Activated CD4-positive, alpha-beta T cell treated with anti-CD3 and anti-CD28 coated beads, Interleukin-2, amount 10 ng/mL, durations not matched to agents 7 days and 5 days (primary cell): ENCODE measurements at regions not wholly inside any gene's neighbourhood (a gene's known extent, or its start where the extent isn't known, plus 50 kb on each side); places are given as distances from the start of the nearest gene placed in this dataset.

Experiments
- CTCF ChIA-PET: fragments of 350-600 bp; sonication (Branson Sonifier 250); formaldehyde crosslinking; loops from one replicate; lab custom pipeline; 2021; ENCODE audit warnings: antibody characterized with exemption; lab: Charles Lee
- POLR2A ChIA-PET: fragments of 350-600 bp; sonication (Branson Sonifier 250); formaldehyde crosslinking; loops from one replicate; lab custom pipeline; 2021; ENCODE audit warnings: antibody characterized with exemption; lab: Charles Lee
- DNase-seq: peaks from one replicate; pipeline ENCODE4 v3.0.0-alpha.2; 2020
- H3K27ac Mint-ChIP-seq: one replicate; pipeline ENCODE4 v1.8.0; 2021; ENCODE audit warnings: mild to moderate bottlenecking, moderate library complexity, mixed read lengths
- H3K27me3 Mint-ChIP-seq: one replicate; pipeline ENCODE4 v1.8.0; 2021; ENCODE audit warnings: mixed read lengths
- H3K36me3 Mint-ChIP-seq: one replicate; pipeline ENCODE4 v1.8.0; 2021; ENCODE audit warnings: low read depth, mixed read lengths
- H3K4me1 Mint-ChIP-seq: one replicate; pipeline ENCODE4 v1.8.0; 2021; ENCODE audit warnings: mixed read lengths
- H3K4me3 Mint-ChIP-seq: one replicate; pipeline ENCODE4 v1.8.0; 2021; ENCODE audit warnings: mild to moderate bottlenecking, moderate library complexity, mixed read lengths
- H3K9me3 Mint-ChIP-seq: one replicate; pipeline ENCODE4 v1.8.0; 2021; ENCODE audit warnings: mixed read lengths

GRCh38 chr14:22393796-22394195 is 195.2 kb downstream of the DAD1 start:
- ChIA-PET POLR2A (no interaction called here), CTCF (no interaction called here)
- Mint-ChIP-seq H3K9me3 (no peaks in the 10 kb centered on the region), H3K4me3 (no peak overlapping the region), H3K27ac (no peak overlapping the region), H3K27me3 (no peaks in the 10 kb centered on the region), H3K4me1 (no peaks in the 10 kb centered on the region), H3K36me3 (no peaks in the 10 kb centered on the region)
- no peak for DNase-seq

GRCh38 chr14:22391908-22392565 is 197.0 kb downstream of the DAD1 start:
- Mint-ChIP-seq H3K4me3 (no peak overlapping the region), H3K27me3 (no peaks in the 10 kb centered on the region), H3K4me1 (no peaks in the 10 kb centered on the region), H3K27ac (no peak overlapping the region), H3K9me3 (no peaks in the 10 kb centered on the region), H3K36me3 (no peaks in the 10 kb centered on the region)
- POLR2A ChIA-PET: no interaction called here
- DNase-seq: no peak
- CTCF ChIA-PET: no interaction called here

GRCh38 chr14:22390824-22391461 is 198.1 kb downstream of the DAD1 start:
- H3K4me3 Mint-ChIP-seq: no peak overlapping the region
- POLR2A ChIA-PET: no interaction called here
- H3K4me1 Mint-ChIP-seq: no peaks in the 10 kb centered on the region
- DNase-seq: no peak
- CTCF ChIA-PET: no interaction called here
- H3K27me3 Mint-ChIP-seq: no peaks in the 10 kb centered on the region
- H3K9me3 Mint-ChIP-seq: no peaks in the 10 kb centered on the region
- H3K36me3 Mint-ChIP-seq: no peaks in the 10 kb centered on the region
- H3K27ac Mint-ChIP-seq: no peak overlapping the region

GRCh38 chr14:22390195-22390594 is 198.8 kb downstream of the DAD1 start:
- Mint-ChIP-seq H3K9me3 (no peaks in the 10 kb centered on the region), H3K27ac (no peak overlapping the region), H3K4me3 (no peak overlapping the region), H3K4me1 (no peaks in the 10 kb centered on the region), H3K36me3 (no peaks in the 10 kb centered on the region), H3K27me3 (no peaks in the 10 kb centered on the region)
- DNase-seq: no peak
- POLR2A ChIA-PET: no interaction called here
- CTCF ChIA-PET: no interaction called here

GRCh38 chr14:22388669-22389595 is 200.1 kb downstream of the DAD1 start:
- no peaks in the 10 kb centered on the region for H3K4me1 Mint-ChIP-seq

GRCh38 chr14:22387776-22388241 is 201.2 kb downstream of the DAD1 start:
- Mint-ChIP-seq H3K9me3 (no peaks in the 10 kb centered on the region), H3K27me3 (no peaks in the 10 kb centered on the region), H3K36me3 (no peaks in the 10 kb centered on the region), H3K4me1 (no peaks in the 10 kb centered on the region), H3K27ac (no peak overlapping the region), H3K4me3 (no peak overlapping the region)
- no peak for DNase-seq
- ChIA-PET CTCF (no interaction called here), POLR2A (no interaction called here)

More at GRCh38 chr14:22388669-22389595, 200.1 kb downstream of the DAD1 start:
- Mint-ChIP-seq H3K9me3 (no peaks in the 10 kb centered on the region), H3K4me3 (no peak overlapping the region), H3K36me3 (no peaks in the 10 kb centered on the region), H3K27ac (no peak overlapping the region), H3K27me3 (no peaks in the 10 kb centered on the region)
- DNase-seq: no peak
- POLR2A ChIA-PET: no interaction called here
- CTCF ChIA-PET: no interaction called here

GRCh38 chr14:22386924-22387775 is 201.9 kb downstream of the DAD1 start:
- POLR2A ChIA-PET: no interaction called here
- DNase-seq: no peak
- H3K27me3 Mint-ChIP-seq: no peaks in the 10 kb centered on the region
- H3K9me3 Mint-ChIP-seq: no peaks in the 10 kb centered on the region
- no peak overlapping the region for H3K27ac Mint-ChIP-seq
- H3K4me3 Mint-ChIP-seq: no peak overlapping the region
- H3K36me3 Mint-ChIP-seq: no peaks in the 10 kb centered on the region
- no peaks in the 10 kb centered on the region for H3K4me1 Mint-ChIP-seq
- CTCF ChIA-PET: no interaction called here

- H3K27ac Mint-ChIP-seq: no peak overlapping the region
- no peaks in the 10 kb centered on the region for H3K27me3 Mint-ChIP-seq
- no peaks in the 10 kb centered on the region for H3K36me3 Mint-ChIP-seq
- H3K4me3 Mint-ChIP-seq: no peak overlapping the region
- no peaks in the 10 kb centered on the region for H3K9me3 Mint-ChIP-seq
- POLR2A ChIA-PET: no interaction called here
- CTCF ChIA-PET: no interaction called here
- DNase-seq: no peak
- no peaks in the 10 kb centered on the region for H3K4me1 Mint-ChIP-seq
Measured at GRCh38 chr14:22384974-22385526, 204.0 kb downstream of the DAD1 start.

GRCh38 chr14:22384167-22384549 is 204.9 kb downstream of the DAD1 start:
- Mint-ChIP-seq H3K4me3 (no peak overlapping the region), H3K9me3 (no peaks in the 10 kb centered on the region), H3K36me3 (no peaks in the 10 kb centered on the region), H3K4me1 (no peaks in the 10 kb centered on the region), H3K27ac (no peak overlapping the region), H3K27me3 (no peaks in the 10 kb centered on the region)
- no peak for DNase-seq
- ChIA-PET CTCF (no interaction called here), POLR2A (no interaction called here)

GRCh38 chr14:22383515-22384166 is 205.4 kb downstream of the DAD1 start:
- POLR2A ChIA-PET: no interaction called here

GRCh38 chr14:22382955-22383354 is 206.1 kb downstream of the DAD1 start:
- CTCF ChIA-PET: no interaction called here
- POLR2A ChIA-PET: no interaction called here
- Mint-ChIP-seq H3K36me3 (no peaks in the 10 kb centered on the region), H3K9me3 (no peaks in the 10 kb centered on the region), H3K27me3 (no peaks in the 10 kb centered on the region), H3K27ac (no peak overlapping the region), H3K4me1 (no peaks in the 10 kb centered on the region), H3K4me3 (no peak overlapping the region)
- no peak for DNase-seq

More at GRCh38 chr14:22383515-22384166, 205.4 kb downstream of the DAD1 start:
- H3K27me3 Mint-ChIP-seq: no peaks in the 10 kb centered on the region
- no peaks in the 10 kb centered on the region for H3K4me1 Mint-ChIP-seq
- no peak overlapping the region for H3K27ac Mint-ChIP-seq
- DNase-seq: no peak
- H3K4me3 Mint-ChIP-seq: no peak overlapping the region
- CTCF ChIA-PET: no interaction called here
- H3K36me3 Mint-ChIP-seq: no peaks in the 10 kb centered on the region
- H3K9me3 Mint-ChIP-seq: no peaks in the 10 kb centered on the region

- ChIA-PET POLR2A (no interaction called here), CTCF (no interaction called here)
- no peaks in the 10 kb centered on the region for H3K36me3 Mint-ChIP-seq
- H3K27me3 Mint-ChIP-seq: no peaks in the 10 kb centered on the region
- DNase-seq: no peak
- no peaks in the 10 kb centered on the region for H3K4me1 Mint-ChIP-seq
- H3K4me3 Mint-ChIP-seq: no peak overlapping the region
- H3K27ac Mint-ChIP-seq: no peak overlapping the region
- no peaks in the 10 kb centered on the region for H3K9me3 Mint-ChIP-seq
Measured at GRCh38 chr14:22382395-22382794, 206.6 kb downstream of the DAD1 start.
